ENCODE measurements at regions not wholly inside any gene's neighbourhood (a gene's known extent, or its start where the extent isn't known, plus 50 kb on each side); places are given as distances from the start of the nearest gene placed in this dataset.

DNA sequence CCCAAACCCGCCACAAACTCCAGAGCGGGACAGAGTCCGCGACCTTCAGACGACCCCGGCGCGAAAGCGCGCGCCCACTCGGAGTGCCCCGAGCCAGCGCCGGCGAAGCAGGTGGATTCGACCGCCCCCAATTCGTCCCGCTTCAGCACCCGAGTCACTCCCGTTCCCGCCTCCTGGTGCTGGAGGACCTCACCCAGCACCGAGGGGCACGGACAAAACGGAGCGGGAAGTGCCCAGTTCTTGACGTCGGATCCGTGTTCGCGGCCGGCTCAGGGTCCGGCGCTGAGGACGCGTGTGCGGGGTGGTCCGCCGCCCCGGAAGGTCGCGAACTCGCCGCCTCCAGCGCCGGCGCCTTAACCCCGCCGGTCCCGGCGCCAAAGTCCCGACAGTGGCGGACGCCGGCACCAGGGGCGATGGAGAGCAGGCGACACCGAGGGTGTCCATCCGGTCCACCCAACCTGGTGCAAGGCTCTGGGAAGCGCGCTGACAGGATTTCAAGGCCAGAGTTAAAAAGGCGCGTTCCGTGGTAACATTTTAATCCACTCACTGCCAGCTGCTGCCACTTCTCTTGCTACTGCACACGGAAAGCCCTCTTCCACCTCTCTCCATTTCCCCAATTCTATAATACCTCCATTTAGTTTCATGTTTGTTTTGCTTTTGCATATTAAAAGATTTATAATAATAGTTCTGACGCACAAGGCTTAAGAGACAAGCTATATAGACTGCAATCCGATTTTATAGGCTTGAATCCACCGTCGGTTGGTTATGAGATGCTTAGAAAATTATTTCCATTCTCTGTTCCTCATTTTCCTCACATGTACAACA is 240.0 kb upstream of the CPNE8 start (continued):
- no peak for TF ChIP-seq U2AF2 (optimal IDR thresholded peaks at IDR 0.05; ENCODE audit: low read depth, low read length)
- TF ChIP-seq KAT2B (IDR thresholded peaks at IDR 0.05; ENCODE audit: low read depth, low read length) = no peak
- TF ChIP-seq ZNF764 (CRISPR knock-in tag; IDR thresholded peaks at IDR 0.05; ENCODE audit: low read depth) = no peak
- no peak for TF ChIP-seq GABPA (tag; conservative IDR thresholded peaks at IDR 0.05; ENCODE audit: low read depth)

- FAIRE-seq (no peak), DNase-seq (ENCODE audit: extremely low read depth in 1 of 4, low spot score in 3 of 4) (no peak), ATAC-seq (no peak)
- Histone ChIP-seq H3K9me1 (ENCODE audit: control insufficient read depth, insufficient read depth, low read length) (no peaks in the 10 kb centered on the region), H2AFZ (ENCODE audit: low read depth, low read length) (no peak overlapping the region), H3K4me3 (no peak overlapping the region), H3K36me3 (ENCODE audit: control insufficient read depth, insufficient read depth, low read length) (no peaks in the 10 kb centered on the region), H3K9ac (ENCODE audit: insufficient read depth in 1 of 2, low read depth in 2 of 2, low read length in 2 of 2) (no peak overlapping the region), H4K20me1 (replicated peaks; ENCODE audit: control insufficient read depth, insufficient read depth, low read length) (no peaks in the 10 kb centered on the region), H3K27ac (ENCODE audit: extremely low read depth, low read depth, low read length) (no peak overlapping the region), H3K4me1 (replicated peaks in 1 of 2; ENCODE audit: control insufficient read depth in 2 of 2, insufficient read depth in 2 of 2, low read length in 2 of 2) (peaks cover 0 to 7% of the 10 kb centered on the region in 2 experiments; a peak in 1 of 5 replicates), H3K27me3 (ENCODE audit: control insufficient read depth in 2 of 2, insufficient read depth in 2 of 2, low read length in 2 of 2) (no peaks in the 10 kb centered on the region), H3K9me3 (replicated peaks; ENCODE audit: control insufficient read depth, insufficient read depth, low read depth, low read length) (no peaks in the 10 kb centered on the region), H3K79me2 (ENCODE audit: control insufficient read depth, insufficient read depth, low read length) (no peaks in the 10 kb centered on the region), H3K4me2 (ENCODE audit: insufficient read depth, low read length) (no peak overlapping the region)
- intact Hi-C loops (cut with micrococcal nuclease) (no loop called here), in situ Hi-C loops (cut with MboI) (no loop called here)
- CTCF ChIA-PET (ENCODE audit: low intra/inter-chr PET ratio) = no interaction called here
- TF ChIP-seq TGIF2 (CRISPR knock-in tag; IDR thresholded peaks at IDR 0.05) = no peak
- TF ChIP-seq TEAD4 (IDR thresholded peaks at IDR 0.05; ENCODE audit: low read length) = no peak
- no peak for TF ChIP-seq TEAD4 (CRISPR knock-in tag; IDR thresholded peaks at IDR 0.05; ENCODE audit: borderline replicate concordance)
- TF ChIP-seq ZNF165 (CRISPR knock-in tag; IDR thresholded peaks at IDR 0.05; ENCODE audit: borderline replicate concordance) = no peak
- TF ChIP-seq ZNF184 (CRISPR knock-in tag; IDR thresholded peaks at IDR 0.05) = no peak
- no peak for TF ChIP-seq POLR2A (conservative IDR thresholded peaks at IDR 0.05)
- no peak for TF ChIP-seq GATAD2A (IDR thresholded peaks at IDR 0.05)
- no peak for TF ChIP-seq ZBTB7A (IDR thresholded peaks at IDR 0.05; ENCODE audit: borderline replicate concordance, control insufficient read depth, low read depth, low read length)
- no peak for TF ChIP-seq SMAD4 (CRISPR knock-in tag; conservative IDR thresholded peaks at IDR 0.05)
- TF ChIP-seq ZNF24 (IDR thresholded peaks at IDR 0.05) = no peak
- BruUV-seq (replicated peaks) = no TSS peak
- WGBS (ENCODE audit: insufficient coverage, low coverage, missing lambda C conversion rate) = 9% methylated on average over 23 of the region's 41 CpGs
- POLR2A ChIA-PET = no interaction called here
Measured at GRCh38 chr12:39144613-39145061, 239.2 kb upstream of the CPNE8 start.

Measured in K562 (cell line).